Uterus (tissue), 2 donors: ENCODE measurements at regions not wholly inside any gene's neighbourhood (a gene's known extent, or its start where the extent isn't known, plus 50 kb on each side); places are given as distances from the start of the nearest gene placed in this dataset.

Source experiments
- POLR2A ChIP-seq, 2 donors: fragments of 450-650 bp; IDR thresholded peaks; one replicate each; pipeline ENCODE4 v1.6.1; 2016; ENCODE audit warnings: antibody characterized with exemption in 2 of 2, mild to moderate bottlenecking in 1 of 2, moderate library complexity in 1 of 2
- TF ChIP-seq, protein P1 (sequence below), 4 experiments: fragments of 200-600 bp in 2 of 4; fragments of 450-650 bp in 2 of 4; sonication (generic) in 2 of 4; IDR thresholded peaks; one replicate each; pipeline ENCODE4 v1.5.1; 2016 to 2019; ENCODE audit warnings: antibody characterized with exemption in 4 of 4, mild to moderate bottlenecking in 2 of 4, moderate library complexity in 1 of 4

DNA sequence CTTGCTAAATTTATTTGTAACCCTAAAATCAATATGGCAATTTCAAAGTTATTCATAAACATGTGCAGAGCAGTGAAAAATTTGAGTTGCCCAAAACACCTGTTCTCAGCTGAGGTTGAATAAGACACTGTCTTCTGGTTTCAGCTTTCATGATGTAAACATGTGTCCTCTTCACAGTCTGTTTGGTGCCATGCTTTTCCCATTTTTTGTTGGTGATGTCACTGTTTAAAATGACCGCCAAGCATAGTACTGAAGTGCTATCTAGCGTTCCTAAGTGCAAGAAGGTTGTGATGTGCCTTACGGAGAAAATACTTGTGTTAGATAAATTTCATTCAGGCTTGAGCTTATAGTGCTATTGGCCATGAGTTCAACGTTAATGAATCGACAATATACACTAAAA is 580.8 kb downstream of the ACTL7B start:
- TF ChIP-seq, protein P1, sequence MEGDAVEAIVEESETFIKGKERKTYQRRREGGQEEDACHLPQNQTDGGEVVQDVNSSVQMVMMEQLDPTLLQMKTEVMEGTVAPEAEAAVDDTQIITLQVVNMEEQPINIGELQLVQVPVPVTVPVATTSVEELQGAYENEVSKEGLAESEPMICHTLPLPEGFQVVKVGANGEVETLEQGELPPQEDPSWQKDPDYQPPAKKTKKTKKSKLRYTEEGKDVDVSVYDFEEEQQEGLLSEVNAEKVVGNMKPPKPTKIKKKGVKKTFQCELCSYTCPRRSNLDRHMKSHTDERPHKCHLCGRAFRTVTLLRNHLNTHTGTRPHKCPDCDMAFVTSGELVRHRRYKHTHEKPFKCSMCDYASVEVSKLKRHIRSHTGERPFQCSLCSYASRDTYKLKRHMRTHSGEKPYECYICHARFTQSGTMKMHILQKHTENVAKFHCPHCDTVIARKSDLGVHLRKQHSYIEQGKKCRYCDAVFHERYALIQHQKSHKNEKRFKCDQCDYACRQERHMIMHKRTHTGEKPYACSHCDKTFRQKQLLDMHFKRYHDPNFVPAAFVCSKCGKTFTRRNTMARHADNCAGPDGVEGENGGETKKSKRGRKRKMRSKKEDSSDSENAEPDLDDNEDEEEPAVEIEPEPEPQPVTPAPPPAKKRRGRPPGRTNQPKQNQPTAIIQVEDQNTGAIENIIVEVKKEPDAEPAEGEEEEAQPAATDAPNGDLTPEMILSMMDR (IDR thresholded peaks at IDR 0.05), result no peak
- no peak for TF ChIP-seq POLR2A (IDR thresholded peaks at IDR 0.05)
